ENCODE measurements at regions not wholly inside any gene's neighbourhood (a gene's known extent, or its start where the extent isn't known, plus 50 kb on each side); places are given as distances from the start of the nearest gene placed in this dataset.

DNA sequence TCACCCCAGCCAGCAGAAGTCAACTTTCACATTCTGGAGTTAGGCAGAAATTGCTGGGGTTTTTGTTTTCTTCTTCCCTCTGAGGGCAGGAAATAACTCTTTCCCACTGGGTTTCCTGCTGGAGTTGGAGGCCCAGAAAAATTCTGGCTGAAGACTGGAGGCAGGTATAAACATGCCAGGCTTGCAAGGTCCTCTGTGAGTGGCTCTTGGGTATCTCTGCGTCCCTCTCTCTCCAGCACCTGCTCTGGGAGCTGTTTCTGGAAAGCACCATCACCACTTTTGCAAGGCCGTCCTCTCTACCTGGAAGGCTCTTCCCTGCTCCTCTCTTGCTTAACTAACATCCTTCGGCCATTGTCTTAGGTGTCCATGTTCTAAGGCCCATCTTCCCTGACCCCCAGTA is 91.0 kb downstream of the MCFD2 start:
- no peak for DNase-seq
- TF ChIP-seq, protein P1, sequence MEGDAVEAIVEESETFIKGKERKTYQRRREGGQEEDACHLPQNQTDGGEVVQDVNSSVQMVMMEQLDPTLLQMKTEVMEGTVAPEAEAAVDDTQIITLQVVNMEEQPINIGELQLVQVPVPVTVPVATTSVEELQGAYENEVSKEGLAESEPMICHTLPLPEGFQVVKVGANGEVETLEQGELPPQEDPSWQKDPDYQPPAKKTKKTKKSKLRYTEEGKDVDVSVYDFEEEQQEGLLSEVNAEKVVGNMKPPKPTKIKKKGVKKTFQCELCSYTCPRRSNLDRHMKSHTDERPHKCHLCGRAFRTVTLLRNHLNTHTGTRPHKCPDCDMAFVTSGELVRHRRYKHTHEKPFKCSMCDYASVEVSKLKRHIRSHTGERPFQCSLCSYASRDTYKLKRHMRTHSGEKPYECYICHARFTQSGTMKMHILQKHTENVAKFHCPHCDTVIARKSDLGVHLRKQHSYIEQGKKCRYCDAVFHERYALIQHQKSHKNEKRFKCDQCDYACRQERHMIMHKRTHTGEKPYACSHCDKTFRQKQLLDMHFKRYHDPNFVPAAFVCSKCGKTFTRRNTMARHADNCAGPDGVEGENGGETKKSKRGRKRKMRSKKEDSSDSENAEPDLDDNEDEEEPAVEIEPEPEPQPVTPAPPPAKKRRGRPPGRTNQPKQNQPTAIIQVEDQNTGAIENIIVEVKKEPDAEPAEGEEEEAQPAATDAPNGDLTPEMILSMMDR (IDR thresholded peaks at IDR 0.05; ENCODE audit: unreplicated experiment): no peak
- Mint-ChIP-seq H3K27ac (ENCODE audit: unreplicated experiment) (no peak overlapping the region), H3K9me3 (ENCODE audit: low read depth, unreplicated experiment) (no peaks in the 10 kb centered on the region), H3K27me3 (ENCODE audit: unreplicated experiment) (peaks cover 52% of the 10 kb centered on the region), H3K4me3 (ENCODE audit: low read depth, unreplicated experiment) (no peak overlapping the region), H3K36me3 (ENCODE audit: insufficient read depth, unreplicated experiment) (no peaks in the 10 kb centered on the region), H3K4me1 (ENCODE audit: low read depth, unreplicated experiment) (no peaks in the 10 kb centered on the region)
- intact Hi-C loops (cut with micrococcal nuclease; ENCODE audit: unreplicated experiment): no loop called here
- no TSS peak for BruUV-seq (replicated peaks)
- CTCF ChIA-PET: no interaction called here

DNA sequence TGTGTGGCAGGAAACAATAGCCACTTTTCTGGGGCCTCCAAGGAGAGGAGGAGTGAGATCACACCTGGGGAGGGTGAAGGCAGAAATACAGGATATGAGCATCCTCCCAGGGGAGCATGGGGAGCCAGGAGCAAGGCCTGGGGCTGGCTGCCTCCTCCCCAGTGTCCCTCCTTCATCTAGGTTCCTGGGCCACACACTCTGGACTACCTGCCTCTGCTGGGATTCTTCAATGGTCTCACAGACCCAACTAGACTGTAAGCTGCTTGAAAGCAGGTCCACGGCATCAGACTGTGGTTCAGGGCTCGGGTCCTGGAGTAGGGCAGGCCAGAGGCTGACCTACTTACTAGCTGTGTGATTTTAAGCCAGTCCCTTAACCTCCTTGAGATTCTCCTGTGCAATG is 94.0 kb downstream of the MCFD2 start:
- no peaks in the 10 kb centered on the region for H3K9me3 Mint-ChIP-seq (ENCODE audit: low read depth, unreplicated experiment)
- H3K4me3 Mint-ChIP-seq (ENCODE audit: low read depth, unreplicated experiment): no peak overlapping the region
- no peaks in the 10 kb centered on the region for H3K36me3 Mint-ChIP-seq (ENCODE audit: insufficient read depth, unreplicated experiment)
- TF ChIP-seq, protein P1 (IDR thresholded peaks at IDR 0.05; ENCODE audit: unreplicated experiment): no peak
- no peak overlapping the region for H3K27ac Mint-ChIP-seq (ENCODE audit: unreplicated experiment)
- no TSS peak for BruUV-seq (replicated peaks)
- DNase-seq: no peak
- CTCF ChIA-PET: no interaction called here
- intact Hi-C loops (cut with micrococcal nuclease; ENCODE audit: unreplicated experiment): no loop called here
- no peaks in the 10 kb centered on the region for H3K4me1 Mint-ChIP-seq (ENCODE audit: low read depth, unreplicated experiment)
- H3K27me3 Mint-ChIP-seq (ENCODE audit: unreplicated experiment): peaks cover 50% of the 10 kb centered on the region

DNA sequence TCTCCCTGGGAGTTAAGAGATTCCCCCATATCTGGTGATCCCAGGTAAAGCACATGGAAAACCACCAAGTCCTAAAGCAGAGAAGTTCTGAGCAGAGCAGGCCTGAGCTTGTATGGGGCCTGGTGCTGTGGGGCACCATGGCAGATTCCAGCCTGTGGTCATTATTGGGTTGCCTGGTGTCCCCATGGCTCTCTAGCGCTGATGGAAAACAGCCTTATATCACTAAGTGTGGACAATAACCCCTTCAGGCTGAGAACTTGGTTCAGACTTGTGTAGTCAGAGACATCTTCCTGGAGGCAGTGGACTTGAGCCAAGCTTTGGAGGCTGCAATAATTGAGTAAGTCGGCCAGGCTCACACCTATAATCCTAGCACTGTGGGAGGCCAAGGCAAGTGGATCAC is 96.8 kb downstream of the MCFD2 start:
- no peaks in the 10 kb centered on the region for H3K9me3 Mint-ChIP-seq (ENCODE audit: low read depth, unreplicated experiment)
- TF ChIP-seq, protein P1 (IDR thresholded peaks at IDR 0.05; ENCODE audit: unreplicated experiment): no peak
- no peak overlapping the region for H3K4me3 Mint-ChIP-seq (ENCODE audit: low read depth, unreplicated experiment)
- H3K27me3 Mint-ChIP-seq (ENCODE audit: unreplicated experiment): peaks cover 51% of the 10 kb centered on the region
- intact Hi-C loops (cut with micrococcal nuclease; ENCODE audit: unreplicated experiment): no loop called here
- CTCF ChIA-PET: no interaction called here
- BruUV-seq (replicated peaks): no TSS peak
- no peak for DNase-seq
- no peaks in the 10 kb centered on the region for H3K36me3 Mint-ChIP-seq (ENCODE audit: insufficient read depth, unreplicated experiment)
- H3K27ac Mint-ChIP-seq (ENCODE audit: unreplicated experiment): no peak overlapping the region
- no peaks in the 10 kb centered on the region for H3K4me1 Mint-ChIP-seq (ENCODE audit: low read depth, unreplicated experiment)

DNA sequence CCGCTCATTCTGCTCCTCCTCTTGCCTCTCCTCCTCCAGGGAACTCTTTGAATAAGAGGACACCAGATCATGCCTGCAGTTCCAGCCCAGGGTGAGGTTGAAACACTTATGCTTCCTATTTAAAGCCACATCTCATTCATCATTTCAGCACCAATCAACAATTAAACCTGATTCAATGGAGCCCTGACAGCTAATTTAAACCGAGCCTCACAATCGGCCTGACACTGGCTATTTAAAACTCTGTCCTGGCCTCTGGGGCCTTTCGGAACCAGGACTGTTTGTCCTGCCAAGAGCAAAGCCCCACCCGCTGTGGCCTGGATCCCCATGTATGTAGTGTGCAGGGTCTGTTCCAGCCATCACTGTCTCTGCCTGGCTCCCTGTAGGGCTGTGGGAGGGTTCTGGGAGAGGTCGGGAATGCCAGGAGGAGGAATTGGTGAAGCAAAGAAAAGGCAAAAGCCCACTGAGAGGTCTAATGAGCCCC is 97.4 kb downstream of the MCFD2 start:
- Mint-ChIP-seq H3K36me3 (ENCODE audit: insufficient read depth, unreplicated experiment) (no peaks in the 10 kb centered on the region), H3K4me1 (ENCODE audit: low read depth, unreplicated experiment) (no peaks in the 10 kb centered on the region), H3K27ac (ENCODE audit: unreplicated experiment) (no peak overlapping the region), H3K27me3 (ENCODE audit: unreplicated experiment) (peaks cover 49% of the 10 kb centered on the region), H3K9me3 (ENCODE audit: low read depth, unreplicated experiment) (no peaks in the 10 kb centered on the region), H3K4me3 (ENCODE audit: low read depth, unreplicated experiment) (no peak overlapping the region)
- TF ChIP-seq, protein P1 (IDR thresholded peaks at IDR 0.05; ENCODE audit: unreplicated experiment): no peak
- BruUV-seq (replicated peaks): no TSS peak
- DNase-seq: no peak
- intact Hi-C loops (cut with micrococcal nuclease; ENCODE audit: unreplicated experiment): no loop called here
- CTCF ChIA-PET: no interaction called here

Measured in Calu3 (cell line).